PC-3 (cell line): ENCODE measurements at regions not wholly inside any gene's neighbourhood (a gene's known extent, or its start where the extent isn't known, plus 50 kb on each side); places are given as distances from the start of the nearest gene placed in this dataset.
A peak's percentile ranks its signal among the peaks of the same experiment; 100 is the strongest.
"Not testable (repeated sequence)": the region's sequence is repeated elsewhere in the genome, so short reads cannot be mapped to it uniquely, and the experiment has no call there.

Experiments
- ATAC-seq: fragments of 200-7000 bp; cut with Tn5 transposase; 2 replicates; pipeline ENCODE4 v1.9.1; 2020; ENCODE audit warnings: mild to moderate bottlenecking, moderate library complexity
- BruUV-seq: library from RNA; stranded (reverse); fragments of 400-500 nt; replicated peaks from 2 replicates; lab custom pipeline; 2021; lab: Mats Ljungman, UMichigan
- CTCF ChIA-PET: fragments of 300-600 bp; sonication (Branson Sonifier 250); formaldehyde crosslinking; loops from one replicate; lab custom pipeline; 2022; ENCODE audit warnings: antibody characterized with exemption; lab: Charles Lee
- POLR2A ChIA-PET: fragments of 300-600 bp; sonication (Branson Sonifier 250); formaldehyde crosslinking; loops from one replicate; lab custom pipeline; 2022; ENCODE audit warnings: antibody characterized with exemption; ENCODE audit not compliant: unreplicated experiment; lab: Charles Lee
- DNase-seq: peaks from one replicate; pipeline ENCODE4 v3.0.0-alpha.2; 2015
- H2AFZ ChIP-seq: fragments of 300-600 bp; sonication (generic); 2 replicates; pipeline ENCODE4 v1.6.0; 2016; ENCODE audit warnings: antibody characterized with exemption, low read length
- H3F3A ChIP-seq: fragments of 300-600 bp; sonication (generic); one replicate; pipeline ENCODE4 v1.6.0; 2017; ENCODE audit warnings: antibody characterized with exemption, low read length, control low read depth, mild to moderate bottlenecking; ENCODE audit not compliant: unreplicated experiment
- H3K27ac ChIP-seq: fragments of 300-600 bp; sonication (generic); 2 replicates; pipeline ENCODE4 v1.5.1; 2016; ENCODE audit warnings: mild to moderate bottlenecking, low read length
- H3K27me3 ChIP-seq: fragments of 300-600 bp; sonication (generic); 2 replicates; pipeline ENCODE4 v1.6.1; 2016; ENCODE audit warnings: low read length, mixed read lengths
- H3K36me3 ChIP-seq: fragments of 300-600 bp; sonication (generic); 2 replicates; pipeline ENCODE4 v1.6.1; 2016; ENCODE audit warnings: low read depth, mixed run types, low read length, mixed read lengths
- H3K4me1 ChIP-seq: fragments of 300-600 bp; sonication (generic); 2 replicates; pipeline ENCODE4 v1.5.1; 2016; ENCODE audit warnings: low read length; ENCODE audit not compliant: insufficient read depth
- H3K4me2 ChIP-seq: fragments of 300-600 bp; sonication (generic); 2 replicates; pipeline ENCODE4 v1.6.0; 2016; ENCODE audit warnings: low read length
- H3K4me3 ChIP-seq: fragments of 300-600 bp; sonication (generic); 2 replicates; pipeline ENCODE4 v1.5.1; 2016; ENCODE audit warnings: mild to moderate bottlenecking, low read length, mixed read lengths
- H3K79me2 ChIP-seq: fragments of 300-600 bp; sonication (generic); 2 replicates; pipeline ENCODE4 v1.6.1; 2017; ENCODE audit warnings: low read length, mixed read lengths
- H3K9ac ChIP-seq: fragments of 300-600 bp; sonication (generic); 2 replicates; pipeline ENCODE4 v1.6.0; 2016; ENCODE audit warnings: mild to moderate bottlenecking, low read length
- H3K9me2 ChIP-seq: fragments of 300-600 bp; sonication (generic); replicated peaks from 2 replicates; pipeline ENCODE4 v1.6.1; 2016; ENCODE audit warnings: mixed run types, low read length, mixed read lengths
- H3K9me3 ChIP-seq: fragments of 300-600 bp; sonication (generic); 2 replicates; pipeline ENCODE4 v1.6.1; 2016; ENCODE audit warnings: low read length, mixed read lengths
- H4K20me1 ChIP-seq: fragments of 300-600 bp; sonication (generic); 2 replicates; pipeline ENCODE4 v1.6.1; 2016; ENCODE audit warnings: low read length, mixed read lengths
- CTCF ChIP-seq: fragments of 300-600 bp; sonication (generic); conservative IDR thresholded peaks from 2 replicates; pipeline ENCODE4 v1.5.1; 2017; ENCODE audit warnings: antibody characterized with exemption, low read depth, mild to moderate bottlenecking, low read length
- EZH2 ChIP-seq: fragments of 300-600 bp; sonication (generic); IDR thresholded peaks from one replicate; pipeline ENCODE4 v1.6.1; 2017; ENCODE audit warnings: antibody characterized with exemption, mild to moderate bottlenecking, low read length; ENCODE audit not compliant: unreplicated experiment
- EZH2phosphoT487 ChIP-seq: fragments of 300-600 bp; sonication (generic); IDR thresholded peaks from 2 replicates; pipeline ENCODE4 v1.6.1; 2018; ENCODE audit warnings: mild to moderate bottlenecking, antibody characterized with exemption, low read length, borderline replicate concordance
- intact Hi-C: fragments of 100-400 bp; cut with micrococcal nuclease; formaldehyde crosslinking; loops from 2 replicates; pipeline ENCODE4 v1.9.0; 2023

DNA sequence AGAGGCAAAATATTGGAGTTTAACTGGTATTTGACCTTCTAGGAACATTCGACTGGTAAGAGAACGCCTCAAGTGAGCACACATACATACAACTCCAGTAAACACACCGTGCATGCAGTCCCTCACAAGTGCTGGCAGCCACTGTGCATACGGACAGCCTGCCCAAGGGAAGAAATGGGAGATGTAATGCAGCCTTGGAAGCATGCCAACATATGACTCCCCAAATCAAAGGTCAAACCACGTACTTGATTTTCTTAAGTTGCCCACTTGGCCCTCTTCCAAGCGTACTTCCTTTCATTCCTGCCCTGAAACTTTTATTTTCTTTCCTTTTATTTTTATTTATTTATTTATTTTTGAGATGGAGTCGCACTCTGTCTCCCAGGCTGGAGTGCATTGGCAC, 206.6 kb downstream of the SPRY1 start:
- CTCF ChIA-PET: no interaction called here
- Histone ChIP-seq H3K4me1 (peaks cover 10% of the 10 kb centered on the region), H3K9me3 (no peaks in the 10 kb centered on the region), H4K20me1 (no peaks in the 10 kb centered on the region), H3K27ac (no peak overlapping the region), H3K4me2 (no peak overlapping the region), H3K4me3 (no peak overlapping the region), H3K9ac (no peak overlapping the region), H3K9me2 (no peaks in the 10 kb centered on the region), H3K79me2 (no peaks in the 10 kb centered on the region), H3F3A (no peaks in the 10 kb centered on the region), H3K36me3 (no peaks in the 10 kb centered on the region), H3K27me3 (no peaks in the 10 kb centered on the region), H2AFZ (no peak overlapping the region)
- POLR2A ChIA-PET: no interaction called here
- no TSS peak for BruUV-seq
- TF ChIP-seq CTCF (no peak), EZH2phosphoT487 (no peak)
- intact Hi-C loops: no loop called here
- ATAC-seq (no peak), DNase-seq (peak; percentile 64)

DNA sequence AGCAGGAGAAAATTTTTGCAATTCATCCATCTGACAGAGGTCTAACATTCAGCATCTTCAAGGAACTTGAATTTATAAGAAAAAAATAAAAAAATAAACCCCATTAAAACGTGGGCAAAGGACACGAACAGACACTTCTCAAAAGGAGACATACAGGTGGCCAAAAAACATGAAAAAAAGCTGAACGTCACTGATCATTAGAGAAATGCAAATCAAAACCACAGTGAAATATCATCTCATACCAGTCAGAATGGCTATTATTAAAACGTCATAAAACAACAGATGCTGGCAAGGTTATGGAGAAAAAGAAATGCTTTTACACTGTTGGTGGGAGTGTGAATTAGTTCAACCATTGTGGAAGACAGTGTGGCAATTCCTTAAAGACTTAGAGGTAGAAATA, 209.2 kb downstream of the SPRY1 start:
- ATAC-seq, H3F3A ChIP-seq, H3K27me3 ChIP-seq, H3K36me3 ChIP-seq, H3K79me2 ChIP-seq, H3K9ac ChIP-seq, H3K4me2 ChIP-seq, H2AFZ ChIP-seq, H3K9me2 ChIP-seq, DNase-seq, H3K27ac ChIP-seq, CTCF ChIA-PET, H3K9me3 ChIP-seq, H3K4me1 ChIP-seq, H3K4me3 ChIP-seq, intact Hi-C loops, BruUV-seq, H4K20me1 ChIP-seq, POLR2A ChIA-PET: not testable (repeated sequence)

DNA sequence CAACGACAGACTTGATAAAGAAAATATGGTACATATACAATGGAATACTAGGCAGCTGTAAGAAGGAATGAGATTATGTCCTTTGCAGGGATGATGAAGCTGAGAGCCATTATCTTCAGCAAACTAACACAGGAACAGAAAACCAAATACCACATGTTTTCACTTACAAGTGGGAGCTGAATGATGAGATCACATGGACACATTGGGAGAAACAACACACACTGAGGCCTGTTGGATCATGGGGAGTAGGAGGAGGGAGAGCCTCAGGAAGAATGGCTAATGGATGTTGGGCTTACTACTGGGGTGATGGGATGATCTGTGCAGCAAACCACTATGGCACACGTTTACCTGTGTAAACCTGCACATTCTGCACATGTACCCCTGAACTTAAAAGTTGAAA, 209.7 kb downstream of the SPRY1 start:
- DNase-seq (no peak), ATAC-seq (no peak)

More for the DNA sequence above, 209.7 kb downstream of the SPRY1 start:
- Histone ChIP-seq H2AFZ (no peak overlapping the region), H3K4me1 (peaks cover 6% of the 10 kb centered on the region; the same call in 1 of the 2 replicates), H3K9ac (no peak overlapping the region), H3K27me3 (no peaks in the 10 kb centered on the region), H3K36me3 (no peaks in the 10 kb centered on the region), H4K20me1 (no peaks in the 10 kb centered on the region), H3K4me3 (no peak overlapping the region), H3K9me2 (no peaks in the 10 kb centered on the region), H3K4me2 (no peak overlapping the region), H3F3A (no peaks in the 10 kb centered on the region), H3K27ac (no peak overlapping the region), H3K9me3 (no peaks in the 10 kb centered on the region), H3K79me2 (no peaks in the 10 kb centered on the region)
- CTCF ChIA-PET: no interaction called here
- intact Hi-C loops: no loop called here
- no TSS peak for BruUV-seq
- no peak for TF ChIP-seq EZH2phosphoT487
- no peak for TF ChIP-seq EZH2
- TF ChIP-seq CTCF: no peak
- POLR2A ChIA-PET: interaction anchor here (0.6 kb wide), 1 partner anchor 42 kb away, joined by 3 read pairs; no protein-coding TSS in a partner anchor
